ENCODE measurements at regions not wholly inside any gene's neighbourhood (a gene's known extent, or its start where the extent isn't known, plus 50 kb on each side); places are given as distances from the start of the nearest gene placed in this dataset.

DNA sequence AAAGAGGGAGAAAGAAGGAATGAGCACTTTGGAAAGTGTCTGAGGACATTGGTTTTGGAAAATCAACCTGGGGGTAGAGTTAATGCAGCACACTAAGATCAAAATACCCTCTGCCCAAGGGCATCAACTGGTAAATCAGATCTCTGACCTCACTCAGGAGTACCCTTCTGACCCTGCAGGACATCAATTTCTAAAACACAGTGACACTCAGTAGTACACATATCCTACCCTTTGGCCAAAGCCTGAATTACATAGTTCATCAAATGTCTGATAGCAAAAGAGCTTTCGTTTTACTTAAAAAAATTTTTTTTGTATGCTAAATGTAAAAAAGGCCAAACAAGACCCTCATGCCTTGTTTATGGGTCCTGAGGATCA, 118.4 kb upstream of the CTNNA2 start:
- TF ChIP-seq STAT1 (IDR thresholded peaks at IDR 0.05; ENCODE audit: unreplicated experiment) (no peak), POLR2AphosphoS5 (IDR thresholded peaks at IDR 0.05; ENCODE audit: low read depth) (no peak), EZH2 (IDR thresholded peaks at IDR 0.05; ENCODE audit: low read depth, unreplicated experiment) (no peak), CREB1 (CRISPR knock-in tag; IDR thresholded peaks at IDR 0.05; ENCODE audit: low read depth) (no peak), ZNF114 (CRISPR knock-in tag; IDR thresholded peaks at IDR 0.05) (no peak), ZNF331 (CRISPR knock-in tag; IDR thresholded peaks at IDR 0.05; ENCODE audit: low read depth) (no peak)
- TF ChIP-seq, protein P1, sequence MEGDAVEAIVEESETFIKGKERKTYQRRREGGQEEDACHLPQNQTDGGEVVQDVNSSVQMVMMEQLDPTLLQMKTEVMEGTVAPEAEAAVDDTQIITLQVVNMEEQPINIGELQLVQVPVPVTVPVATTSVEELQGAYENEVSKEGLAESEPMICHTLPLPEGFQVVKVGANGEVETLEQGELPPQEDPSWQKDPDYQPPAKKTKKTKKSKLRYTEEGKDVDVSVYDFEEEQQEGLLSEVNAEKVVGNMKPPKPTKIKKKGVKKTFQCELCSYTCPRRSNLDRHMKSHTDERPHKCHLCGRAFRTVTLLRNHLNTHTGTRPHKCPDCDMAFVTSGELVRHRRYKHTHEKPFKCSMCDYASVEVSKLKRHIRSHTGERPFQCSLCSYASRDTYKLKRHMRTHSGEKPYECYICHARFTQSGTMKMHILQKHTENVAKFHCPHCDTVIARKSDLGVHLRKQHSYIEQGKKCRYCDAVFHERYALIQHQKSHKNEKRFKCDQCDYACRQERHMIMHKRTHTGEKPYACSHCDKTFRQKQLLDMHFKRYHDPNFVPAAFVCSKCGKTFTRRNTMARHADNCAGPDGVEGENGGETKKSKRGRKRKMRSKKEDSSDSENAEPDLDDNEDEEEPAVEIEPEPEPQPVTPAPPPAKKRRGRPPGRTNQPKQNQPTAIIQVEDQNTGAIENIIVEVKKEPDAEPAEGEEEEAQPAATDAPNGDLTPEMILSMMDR (conservative IDR thresholded peaks at IDR 0.05; ENCODE audit: low read depth in 2 of 2): no peak
- TF ChIP-seq, protein P2, sequence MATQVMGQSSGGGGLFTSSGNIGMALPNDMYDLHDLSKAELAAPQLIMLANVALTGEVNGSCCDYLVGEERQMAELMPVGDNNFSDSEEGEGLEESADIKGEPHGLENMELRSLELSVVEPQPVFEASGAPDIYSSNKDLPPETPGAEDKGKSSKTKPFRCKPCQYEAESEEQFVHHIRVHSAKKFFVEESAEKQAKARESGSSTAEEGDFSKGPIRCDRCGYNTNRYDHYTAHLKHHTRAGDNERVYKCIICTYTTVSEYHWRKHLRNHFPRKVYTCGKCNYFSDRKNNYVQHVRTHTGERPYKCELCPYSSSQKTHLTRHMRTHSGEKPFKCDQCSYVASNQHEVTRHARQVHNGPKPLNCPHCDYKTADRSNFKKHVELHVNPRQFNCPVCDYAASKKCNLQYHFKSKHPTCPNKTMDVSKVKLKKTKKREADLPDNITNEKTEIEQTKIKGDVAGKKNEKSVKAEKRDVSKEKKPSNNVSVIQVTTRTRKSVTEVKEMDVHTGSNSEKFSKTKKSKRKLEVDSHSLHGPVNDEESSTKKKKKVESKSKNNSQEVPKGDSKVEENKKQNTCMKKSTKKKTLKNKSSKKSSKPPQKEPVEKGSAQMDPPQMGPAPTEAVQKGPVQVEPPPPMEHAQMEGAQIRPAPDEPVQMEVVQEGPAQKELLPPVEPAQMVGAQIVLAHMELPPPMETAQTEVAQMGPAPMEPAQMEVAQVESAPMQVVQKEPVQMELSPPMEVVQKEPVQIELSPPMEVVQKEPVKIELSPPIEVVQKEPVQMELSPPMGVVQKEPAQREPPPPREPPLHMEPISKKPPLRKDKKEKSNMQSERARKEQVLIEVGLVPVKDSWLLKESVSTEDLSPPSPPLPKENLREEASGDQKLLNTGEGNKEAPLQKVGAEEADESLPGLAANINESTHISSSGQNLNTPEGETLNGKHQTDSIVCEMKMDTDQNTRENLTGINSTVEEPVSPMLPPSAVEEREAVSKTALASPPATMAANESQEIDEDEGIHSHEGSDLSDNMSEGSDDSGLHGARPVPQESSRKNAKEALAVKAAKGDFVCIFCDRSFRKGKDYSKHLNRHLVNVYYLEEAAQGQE (IDR thresholded peaks at IDR 0.05; ENCODE audit: unreplicated experiment): no peak
